ENCODE measurements at regions not wholly inside any gene's neighbourhood (a gene's known extent, or its start where the extent isn't known, plus 50 kb on each side); places are given as distances from the start of the nearest gene placed in this dataset.
"Not testable (repeated sequence)": the region's sequence is repeated elsewhere in the genome, so short reads cannot be mapped to it uniquely, and the experiment has no call there.

DNA sequence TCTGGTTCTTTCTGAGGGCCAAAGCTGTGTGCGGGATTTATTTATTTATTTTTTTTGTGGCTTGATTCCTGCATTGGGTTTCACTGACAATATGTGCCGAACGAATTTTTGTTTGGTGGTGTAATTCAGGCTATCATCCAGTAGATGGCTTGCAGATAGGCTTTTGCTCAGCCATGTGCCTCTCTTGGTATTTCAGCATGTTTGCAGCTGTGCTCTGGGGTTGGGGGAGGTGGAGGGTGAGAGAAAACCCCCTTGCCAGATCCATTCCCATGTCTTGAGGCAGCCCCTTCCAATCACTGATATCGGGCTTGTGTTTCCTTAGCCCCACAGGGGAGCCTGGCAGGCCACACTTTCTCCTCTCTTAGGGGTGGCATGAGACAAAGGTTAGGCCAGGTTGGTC, 302.4 kb downstream of the PTGER3 start (continued):
- TF ChIP-seq, protein P1, sequence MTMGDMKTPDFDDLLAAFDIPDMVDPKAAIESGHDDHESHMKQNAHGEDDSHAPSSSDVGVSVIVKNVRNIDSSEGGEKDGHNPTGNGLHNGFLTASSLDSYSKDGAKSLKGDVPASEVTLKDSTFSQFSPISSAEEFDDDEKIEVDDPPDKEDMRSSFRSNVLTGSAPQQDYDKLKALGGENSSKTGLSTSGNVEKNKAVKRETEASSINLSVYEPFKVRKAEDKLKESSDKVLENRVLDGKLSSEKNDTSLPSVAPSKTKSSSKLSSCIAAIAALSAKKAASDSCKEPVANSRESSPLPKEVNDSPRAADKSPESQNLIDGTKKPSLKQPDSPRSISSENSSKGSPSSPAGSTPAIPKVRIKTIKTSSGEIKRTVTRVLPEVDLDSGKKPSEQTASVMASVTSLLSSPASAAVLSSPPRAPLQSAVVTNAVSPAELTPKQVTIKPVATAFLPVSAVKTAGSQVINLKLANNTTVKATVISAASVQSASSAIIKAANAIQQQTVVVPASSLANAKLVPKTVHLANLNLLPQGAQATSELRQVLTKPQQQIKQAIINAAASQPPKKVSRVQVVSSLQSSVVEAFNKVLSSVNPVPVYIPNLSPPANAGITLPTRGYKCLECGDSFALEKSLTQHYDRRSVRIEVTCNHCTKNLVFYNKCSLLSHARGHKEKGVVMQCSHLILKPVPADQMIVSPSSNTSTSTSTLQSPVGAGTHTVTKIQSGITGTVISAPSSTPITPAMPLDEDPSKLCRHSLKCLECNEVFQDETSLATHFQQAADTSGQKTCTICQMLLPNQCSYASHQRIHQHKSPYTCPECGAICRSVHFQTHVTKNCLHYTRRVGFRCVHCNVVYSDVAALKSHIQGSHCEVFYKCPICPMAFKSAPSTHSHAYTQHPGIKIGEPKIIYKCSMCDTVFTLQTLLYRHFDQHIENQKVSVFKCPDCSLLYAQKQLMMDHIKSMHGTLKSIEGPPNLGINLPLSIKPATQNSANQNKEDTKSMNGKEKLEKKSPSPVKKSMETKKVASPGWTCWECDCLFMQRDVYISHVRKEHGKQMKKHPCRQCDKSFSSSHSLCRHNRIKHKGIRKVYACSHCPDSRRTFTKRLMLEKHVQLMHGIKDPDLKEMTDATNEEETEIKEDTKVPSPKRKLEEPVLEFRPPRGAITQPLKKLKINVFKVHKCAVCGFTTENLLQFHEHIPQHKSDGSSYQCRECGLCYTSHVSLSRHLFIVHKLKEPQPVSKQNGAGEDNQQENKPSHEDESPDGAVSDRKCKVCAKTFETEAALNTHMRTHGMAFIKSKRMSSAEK (CRISPR knock-in tag; IDR thresholded peaks at IDR 0.05; ENCODE audit: borderline replicate concordance) = peak; percentile 88; the same call in 1 of the 2 replicates
- TF ChIP-seq MAX (CRISPR knock-in tag; IDR thresholded peaks at IDR 0.05) (peak; percentile 85; the same call in 1 of the 2 replicates), ZNF416 (CRISPR knock-in tag; IDR thresholded peaks at IDR 0.05) (no peak)

GRCh38 chr1:70746062-70746461, 301.6 kb downstream of the PTGER3 start:
- H3K27ac Mint-ChIP-seq; POLR2A ChIA-PET; H3K4me1 Mint-ChIP-seq; ATAC-seq; H3K4me3 Mint-ChIP-seq; H3K27me3 Mint-ChIP-seq (ENCODE audit: low read depth); DNase-seq (ENCODE audit: low spot score): not testable (repeated sequence)
- peaks cover 34% of the 10 kb centered on the region for H3K36me3 Mint-ChIP-seq
- H3K9me3 Mint-ChIP-seq = peaks cover 55% of the 10 kb centered on the region
- CTCF ChIA-PET = interaction anchor here (1.1 to 1.8 kb wide), 3 partner anchors 77 to 304 kb away, joined by 3 to 10 read pairs (median 5); no protein-coding TSS in a partner anchor

- CTCF ChIA-PET; POLR2A ChIA-PET; H3K4me3 Mint-ChIP-seq; H3K27ac Mint-ChIP-seq; H3K27me3 Mint-ChIP-seq (ENCODE audit: low read depth); DNase-seq (ENCODE audit: low spot score); ATAC-seq; H3K4me1 Mint-ChIP-seq: not testable (repeated sequence)
- Mint-ChIP-seq H3K9me3 (peaks cover 52% of the 10 kb centered on the region), H3K36me3 (peaks cover 28% of the 10 kb centered on the region; the same call in 1 of the 2 replicates)
- TF ChIP-seq GTF2I (CRISPR knock-in tag; conservative IDR thresholded peaks at IDR 0.05) = peak; percentile 65; the same call in 1 of the 2 replicates
Observed at GRCh38 chr1:70747123-70747522, 300.5 kb downstream of the PTGER3 start.

GRCh38 chr1:70751676-70752287, 295.8 kb downstream of the PTGER3 start:
- ATAC-seq; H3K27me3 Mint-ChIP-seq (ENCODE audit: low read depth); POLR2A ChIA-PET; DNase-seq (ENCODE audit: low spot score); CTCF ChIA-PET; H3K4me3 Mint-ChIP-seq; H3K27ac Mint-ChIP-seq: not testable (repeated sequence)
- H3K36me3 Mint-ChIP-seq = peaks cover 18% of the 10 kb centered on the region; the same call in 1 of the 2 replicates
- peaks cover 17% of the 10 kb centered on the region for H3K4me1 Mint-ChIP-seq
- peaks cover 44% of the 10 kb centered on the region for H3K9me3 Mint-ChIP-seq

- ATAC-seq (no peak), DNase-seq (ENCODE audit: low spot score) (no peak)
- POLR2A ChIA-PET = no interaction called here
- no peak overlapping the region for H3K4me3 Mint-ChIP-seq
- no peak overlapping the region for H3K27ac Mint-ChIP-seq
- CTCF ChIA-PET = no interaction called here
- peaks cover 17% of the 10 kb centered on the region for H3K4me1 Mint-ChIP-seq
- peaks cover 18% of the 10 kb centered on the region for H3K9me3 Mint-ChIP-seq
- H3K27me3 Mint-ChIP-seq (ENCODE audit: low read depth) = no peaks in the 10 kb centered on the region; the same call in 1 of the 2 replicates
- no peaks in the 10 kb centered on the region for H3K36me3 Mint-ChIP-seq
- no peak for TF ChIP-seq ERG (CRISPR knock-in tag; IDR thresholded peaks at IDR 0.05)
- TF ChIP-seq SMAD4 (CRISPR knock-in tag; IDR thresholded peaks at IDR 0.05) = no peak
- TF ChIP-seq ZNF232 (CRISPR knock-in tag; IDR thresholded peaks at IDR 0.05) = no peak
- no peak for TF ChIP-seq EMX1 (CRISPR knock-in tag; IDR thresholded peaks at IDR 0.05)
- TF ChIP-seq, protein P2, sequence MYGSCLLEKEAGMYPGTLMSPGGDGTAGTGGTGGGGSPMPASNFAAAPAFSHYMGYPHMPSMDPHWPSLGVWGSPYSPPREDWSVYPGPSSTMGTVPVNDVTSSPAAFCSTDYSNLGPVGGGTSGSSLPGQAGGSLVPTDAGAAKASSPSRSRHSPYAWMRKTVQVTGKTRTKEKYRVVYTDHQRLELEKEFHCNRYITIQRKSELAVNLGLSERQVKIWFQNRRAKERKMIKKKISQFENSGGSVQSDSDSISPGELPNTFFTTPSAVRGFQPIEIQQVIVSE (CRISPR knock-in tag; IDR thresholded peaks at IDR 0.05; ENCODE audit: borderline replicate concordance) = no peak
- TF ChIP-seq, protein P1 (CRISPR knock-in tag; IDR thresholded peaks at IDR 0.05; ENCODE audit: borderline replicate concordance) = no peak
- TF ChIP-seq ATF6 (CRISPR knock-in tag; IDR thresholded peaks at IDR 0.05) = no peak
- TF ChIP-seq ZNF416 (CRISPR knock-in tag; IDR thresholded peaks at IDR 0.05) = no peak
- no peak for TF ChIP-seq NR2C2 (CRISPR knock-in tag; IDR thresholded peaks at IDR 0.05)
- no peak for TF ChIP-seq TP53 (CRISPR knock-in tag; IDR thresholded peaks at IDR 0.05)
- TF ChIP-seq PRRX2 (CRISPR knock-in tag; IDR thresholded peaks at IDR 0.05) = no peak
Observed at GRCh38 chr1:70754701-70755100, 292.9 kb downstream of the PTGER3 start.

All from WTC11 (cell line).